MM.1S (cell line): ENCODE measurements at regions not wholly inside any gene's neighbourhood (a gene's known extent, or its start where the extent isn't known, plus 50 kb on each side); places are given as distances from the start of the nearest gene placed in this dataset.

Source experiments
- EZH2 ChIP-seq: fragments of 300-600 bp; sonication (generic); optimal IDR thresholded peaks from 2 replicates; pipeline ENCODE3; 2017; ENCODE audit warnings: low read depth, mild to moderate bottlenecking, antibody characterized with exemption, low read length, mixed read lengths
- TF ChIP-seq, protein P1 (sequence below): fragments of 300-600 bp; sonication (generic); IDR thresholded peaks from 2 replicates; pipeline ENCODE4 v1.5.1; 2016; ENCODE audit warnings: antibody characterized with exemption, low read length, mixed read lengths

GRCh38 chr10:107803546-107803945, 639.0 kb upstream of the SORCS1 start:
- TF ChIP-seq EZH2: no peak
- TF ChIP-seq, protein P1, sequence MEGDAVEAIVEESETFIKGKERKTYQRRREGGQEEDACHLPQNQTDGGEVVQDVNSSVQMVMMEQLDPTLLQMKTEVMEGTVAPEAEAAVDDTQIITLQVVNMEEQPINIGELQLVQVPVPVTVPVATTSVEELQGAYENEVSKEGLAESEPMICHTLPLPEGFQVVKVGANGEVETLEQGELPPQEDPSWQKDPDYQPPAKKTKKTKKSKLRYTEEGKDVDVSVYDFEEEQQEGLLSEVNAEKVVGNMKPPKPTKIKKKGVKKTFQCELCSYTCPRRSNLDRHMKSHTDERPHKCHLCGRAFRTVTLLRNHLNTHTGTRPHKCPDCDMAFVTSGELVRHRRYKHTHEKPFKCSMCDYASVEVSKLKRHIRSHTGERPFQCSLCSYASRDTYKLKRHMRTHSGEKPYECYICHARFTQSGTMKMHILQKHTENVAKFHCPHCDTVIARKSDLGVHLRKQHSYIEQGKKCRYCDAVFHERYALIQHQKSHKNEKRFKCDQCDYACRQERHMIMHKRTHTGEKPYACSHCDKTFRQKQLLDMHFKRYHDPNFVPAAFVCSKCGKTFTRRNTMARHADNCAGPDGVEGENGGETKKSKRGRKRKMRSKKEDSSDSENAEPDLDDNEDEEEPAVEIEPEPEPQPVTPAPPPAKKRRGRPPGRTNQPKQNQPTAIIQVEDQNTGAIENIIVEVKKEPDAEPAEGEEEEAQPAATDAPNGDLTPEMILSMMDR: no peak
